ENCODE measurements at regions not wholly inside any gene's neighbourhood (a gene's known extent, or its start where the extent isn't known, plus 50 kb on each side); places are given as distances from the start of the nearest gene placed in this dataset.

DNA sequence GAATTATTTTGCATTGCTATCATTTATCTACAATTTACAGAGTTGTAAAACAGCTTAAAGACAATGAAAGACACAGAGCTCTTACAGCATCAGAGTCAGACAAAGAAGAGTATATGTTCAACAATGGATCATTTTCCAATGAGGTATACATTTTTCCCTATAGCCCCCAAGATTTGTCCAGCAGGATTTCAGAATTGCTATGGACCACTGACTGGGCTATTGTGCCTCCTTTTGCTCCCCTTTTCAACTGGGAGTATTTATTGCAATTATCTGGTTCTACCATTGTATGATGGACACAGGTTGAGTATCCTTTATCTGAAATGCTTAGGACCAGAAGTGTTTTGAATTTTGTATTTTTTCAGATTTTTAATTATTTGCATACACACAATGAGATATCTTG is 62.5 kb upstream of the DNAH14 start:
- Histone ChIP-seq H3K23me2 (ENCODE audit: low read depth, low read length) (no peaks in the 10 kb centered on the region), H4K5ac (ENCODE audit: insufficient read length, low read depth, low read length) (no peak overlapping the region), H3K9me3 (ENCODE audit: insufficient read depth in 2 of 2, low read depth in 1 of 2, low read length in 1 of 2) (peaks cover 0 to 5% of the 10 kb centered on the region in 2 experiments; a peak in 2 of 4 replicates), H2BK120ac (replicated peaks; ENCODE audit: low read depth, low read length) (no peak overlapping the region), H3K36me3 (ENCODE audit: control insufficient read depth in 2 of 4, insufficient read depth in 4 of 4, low read length in 3 of 4) (no peaks in the 10 kb centered on the region), H3K23ac (ENCODE audit: insufficient read length) (no peak overlapping the region), H3K9ac (replicated peaks in 1 of 4; ENCODE audit: extremely low read depth in 1 of 4, low read depth in 3 of 4, low read length in 3 of 4) (no peak overlapping the region), H2BK12ac (ENCODE audit: low read depth, low read length) (no peak overlapping the region), H3K79me2 (ENCODE audit: control insufficient read depth in 1 of 2, insufficient read depth in 2 of 2, low read length in 2 of 2) (no peaks in the 10 kb centered on the region), H3K4me3 (ENCODE audit: extremely low read depth in 1 of 4, insufficient read depth in 2 of 4, low read depth in 3 of 4, low read length in 4 of 4) (no peak overlapping the region), H2BK15ac (ENCODE audit: low read length) (no peak overlapping the region), H3K56ac (replicated peaks; ENCODE audit: insufficient read length, low read depth, low read length) (no peak overlapping the region), H3K18ac (ENCODE audit: extremely low read depth, low read length) (no peak overlapping the region), H4K20me1 (replicated peaks in 1 of 2; ENCODE audit: control insufficient read depth in 1 of 2, insufficient read depth in 2 of 2, low read length in 2 of 2) (no peaks in the 10 kb centered on the region), H3K4ac (replicated peaks; ENCODE audit: insufficient read length, low read depth, low read length) (no peak overlapping the region), H2BK20ac (ENCODE audit: low read length) (no peak overlapping the region), H3K27ac (ENCODE audit: low read depth, low read length) (no peak overlapping the region), H3K79me1 (ENCODE audit: low read depth, low read length) (no peaks in the 10 kb centered on the region), H3K4me1 (replicated peaks in 1 of 4; ENCODE audit: control insufficient read depth in 3 of 4, insufficient read depth in 4 of 4, low read length in 3 of 4) (no peaks in the 10 kb centered on the region), H2BK5ac (ENCODE audit: low read depth, low read length) (no peak overlapping the region), H3K14ac (ENCODE audit: insufficient read length) (no peak overlapping the region), H3K4me2 (ENCODE audit: insufficient read depth in 1 of 2, low read depth in 2 of 2, low read length in 2 of 2) (no peak overlapping the region), H4K8ac (ENCODE audit: extremely low read depth, insufficient read depth, low read length) (no peak overlapping the region), H4K91ac (replicated peaks; ENCODE audit: insufficient read length, low read length) (no peak overlapping the region), H2AFZ (ENCODE audit: low read length) (no peak overlapping the region), H2AK5ac (ENCODE audit: low read depth, low read length) (no peak overlapping the region), H3K27me3 (replicated peaks in 1 of 4; ENCODE audit: control insufficient read depth in 3 of 4, extremely low read depth in 1 of 4, insufficient read depth in 3 of 4, low read length in 3 of 4) (no peaks in the 10 kb centered on the region)
- ChIA-PET POLR2A (ENCODE audit: partially characterized antibody) (no interaction called here), CTCF (ENCODE audit: partially characterized antibody) (no interaction called here)
- DNase-seq (ENCODE audit: low read depth in 1 of 2, low spot score in 2 of 2) (no peak), FAIRE-seq (no peak)
- TF ChIP-seq CHD2 (IDR thresholded peaks at IDR 0.05; ENCODE audit: low read length) (no peak), RXRA (IDR thresholded peaks at IDR 0.05; ENCODE audit: insufficient read depth, low read depth, low read length) (no peak), SP1 (IDR thresholded peaks at IDR 0.05; ENCODE audit: low read depth, low read length) (no peak), SP2 (IDR thresholded peaks at IDR 0.05; ENCODE audit: low read length) (no peak), FOSL1 (IDR thresholded peaks at IDR 0.05; ENCODE audit: insufficient read depth, low read depth, low read length) (no peak), SIRT6 (IDR thresholded peaks at IDR 0.05; ENCODE audit: low read length) (no peak)
